Skeletal muscle tissue (tissue), 3 donors: ENCODE measurements at regions not wholly inside any gene's neighbourhood (a gene's known extent, or its start where the extent isn't known, plus 50 kb on each side); places are given as distances from the start of the nearest gene placed in this dataset.

Experiments used
- H3K27ac ChIP-seq: one replicate; pipeline ENCODE4 v1.7.0; 2013; ENCODE audit warnings: mild to moderate bottlenecking, low read depth, low read length, inconsistent platforms
- H3K27me3 ChIP-seq, 3 donors: one replicate each; pipeline ENCODE4 v1.7.0; 2013; ENCODE audit warnings: low read length in 3 of 3; ENCODE audit not compliant: control insufficient read depth in 3 of 3, insufficient read depth in 3 of 3
- H3K36me3 ChIP-seq, 3 donors: one replicate each; pipeline ENCODE4 v1.7.0; 2013; ENCODE audit warnings: low read length in 3 of 3; ENCODE audit not compliant: control insufficient read depth in 3 of 3, insufficient read depth in 3 of 3
- H3K4me1 ChIP-seq, 3 donors: one replicate each; pipeline ENCODE4 v1.7.0; 2013; ENCODE audit warnings: low read length in 3 of 3, mild to moderate bottlenecking in 3 of 3; ENCODE audit not compliant: control insufficient read depth in 3 of 3, insufficient read depth in 3 of 3
- H3K4me3 ChIP-seq, 3 donors: one replicate each; pipeline ENCODE4 v1.7.0; 2013; ENCODE audit warnings: low read length in 3 of 3
- H3K9ac ChIP-seq, 3 donors: one replicate each; pipeline ENCODE4 v1.7.0; 2013; ENCODE audit warnings: low read length in 3 of 3, mild to moderate bottlenecking in 3 of 3, moderate library complexity in 2 of 3, low read depth in 1 of 3
- H3K9me3 ChIP-seq, 3 donors: one replicate each; pipeline ENCODE4 v1.7.0; 2013; ENCODE audit warnings: low read length in 3 of 3; ENCODE audit not compliant: control insufficient read depth in 3 of 3
- donor health status: Osteomylitis.

- H3K9ac ChIP-seq, result no peak overlapping the region
- H3K4me1 ChIP-seq, result no peaks in the 10 kb centered on the region
- peaks cover 0 to 6% (median 0%) of the 10 kb centered on the region in 3 donors for H3K9me3 ChIP-seq
- no peak overlapping the region for H3K27ac ChIP-seq
- no peak overlapping the region for H3K4me3 ChIP-seq
- H3K36me3 ChIP-seq, result no peaks in the 10 kb centered on the region
- no peaks in the 10 kb centered on the region for H3K27me3 ChIP-seq
Observed at GRCh38 chr6:112450663-112451062, 103.5 kb downstream of the RFPL4B start.

GRCh38 chr6:112457886-112458285 lies 110.8 kb downstream of the RFPL4B start:
- Histone ChIP-seq H3K36me3 (no peaks in the 10 kb centered on the region), H3K27ac (no peak overlapping the region), H3K4me1 (no peaks in the 10 kb centered on the region), H3K27me3 (no peaks in the 10 kb centered on the region), H3K9ac (no peak overlapping the region), H3K9me3 (no peaks in the 10 kb centered on the region), H3K4me3 (no peak overlapping the region)

- no peaks in the 10 kb centered on the region for H3K9me3 ChIP-seq
- no peak overlapping the region for H3K27ac ChIP-seq
- H3K36me3 ChIP-seq, result no peaks in the 10 kb centered on the region
- no peak overlapping the region for H3K4me3 ChIP-seq
- no peaks in the 10 kb centered on the region for H3K27me3 ChIP-seq
- H3K4me1 ChIP-seq, result no peaks in the 10 kb centered on the region
- H3K9ac ChIP-seq, result no peak overlapping the region
Observed at GRCh38 chr6:112459758-112460304, 112.7 kb downstream of the RFPL4B start.

GRCh38 chr6:112464901-112465665 lies 118.0 kb downstream of the RFPL4B start:
- no peaks in the 10 kb centered on the region for H3K27me3 ChIP-seq
- no peak overlapping the region for H3K27ac ChIP-seq
- no peak overlapping the region for H3K4me3 ChIP-seq
- H3K4me1 ChIP-seq, result no peaks in the 10 kb centered on the region
- H3K9ac ChIP-seq, result no peak overlapping the region
- no peaks in the 10 kb centered on the region for H3K9me3 ChIP-seq
- no peaks in the 10 kb centered on the region for H3K36me3 ChIP-seq

GRCh38 chr6:112466373-112467151 lies 119.4 kb downstream of the RFPL4B start:
- Histone ChIP-seq H3K9ac (no peak overlapping the region), H3K4me1 (no peaks in the 10 kb centered on the region)

GRCh38 chr6:112468359-112468758 lies 121.2 kb downstream of the RFPL4B start:
- Histone ChIP-seq H3K27ac (no peak overlapping the region), H3K4me3 (no peak overlapping the region), H3K4me1 (no peaks in the 10 kb centered on the region), H3K9me3 (no peaks in the 10 kb centered on the region), H3K9ac (no peak overlapping the region), H3K27me3 (no peaks in the 10 kb centered on the region), H3K36me3 (no peaks in the 10 kb centered on the region)

More at GRCh38 chr6:112466373-112467151, 119.4 kb downstream of the RFPL4B start:
- no peak overlapping the region for H3K27ac ChIP-seq
- H3K9me3 ChIP-seq, result no peaks in the 10 kb centered on the region
- no peaks in the 10 kb centered on the region for H3K27me3 ChIP-seq
- H3K4me3 ChIP-seq, result no peak overlapping the region
- no peaks in the 10 kb centered on the region for H3K36me3 ChIP-seq

GRCh38 chr6:112469306-112469705 lies 122.2 kb downstream of the RFPL4B start:
- H3K9me3 ChIP-seq, result no peaks in the 10 kb centered on the region
- no peak overlapping the region for H3K27ac ChIP-seq
- H3K9ac ChIP-seq, result no peak overlapping the region

GRCh38 chr6:112470376-112470775 lies 123.2 kb downstream of the RFPL4B start:
- Histone ChIP-seq H3K9me3 (no peaks in the 10 kb centered on the region), H3K4me1 (no peaks in the 10 kb centered on the region), H3K9ac (no peak overlapping the region), H3K4me3 (no peak overlapping the region), H3K27ac (no peak overlapping the region), H3K27me3 (no peaks in the 10 kb centered on the region), H3K36me3 (no peaks in the 10 kb centered on the region)

More at GRCh38 chr6:112469306-112469705, 122.2 kb downstream of the RFPL4B start:
- Histone ChIP-seq H3K27me3 (no peaks in the 10 kb centered on the region), H3K4me1 (no peaks in the 10 kb centered on the region), H3K36me3 (no peaks in the 10 kb centered on the region), H3K4me3 (no peak overlapping the region)

GRCh38 chr6:112470950-112471349 lies 123.8 kb downstream of the RFPL4B start:
- Histone ChIP-seq H3K4me1 (no peaks in the 10 kb centered on the region), H3K9me3 (no peaks in the 10 kb centered on the region), H3K36me3 (no peaks in the 10 kb centered on the region), H3K4me3 (no peak overlapping the region), H3K9ac (no peak overlapping the region), H3K27me3 (no peaks in the 10 kb centered on the region), H3K27ac (no peak overlapping the region)

- Histone ChIP-seq H3K9ac (no peak overlapping the region), H3K27me3 (no peaks in the 10 kb centered on the region), H3K9me3 (no peaks in the 10 kb centered on the region), H3K36me3 (no peaks in the 10 kb centered on the region), H3K27ac (no peak overlapping the region), H3K4me3 (no peak overlapping the region), H3K4me1 (no peaks in the 10 kb centered on the region)
Observed at GRCh38 chr6:112475083-112475482, 128.0 kb downstream of the RFPL4B start.
